ENCODE measurements at regions not wholly inside any gene's neighbourhood (a gene's known extent, or its start where the extent isn't known, plus 50 kb on each side); places are given as distances from the start of the nearest gene placed in this dataset.
A peak's percentile ranks its signal among the peaks of the same experiment; 100 is the strongest.

- no peaks in the 10 kb centered on the region for H3K79me2 ChIP-seq (ENCODE audit: control insufficient read depth, insufficient read depth, low read length, poor library complexity)
- no peak overlapping the region for H3K4ac ChIP-seq (ENCODE audit: low read depth, low read length)
- no peak overlapping the region for H4K91ac ChIP-seq (ENCODE audit: low read depth, low read length)
- no peak overlapping the region for H3K18ac ChIP-seq (ENCODE audit: low read length)
- 100% methylated on average over 1 of the region's 1 CpG for WGBS (ENCODE audit: extremely low coverage, insufficient coverage, insufficient read length)
- H2AFZ ChIP-seq (ENCODE audit: insufficient read depth, low read length, poor library complexity), result no peak overlapping the region
- H3K27ac ChIP-seq (ENCODE audit: low read depth, low read length), result no peak overlapping the region
- H4K8ac ChIP-seq (ENCODE audit: low read depth, low read length), result no peak overlapping the region
- no peaks in the 10 kb centered on the region for H3K36me3 ChIP-seq (ENCODE audit: control insufficient read depth in 1 of 2, insufficient read depth in 2 of 2, low read length in 2 of 2)
- H2BK120ac ChIP-seq (ENCODE audit: insufficient read depth, low read length, poor library complexity), result no peak overlapping the region
- no peak overlapping the region for H3K14ac ChIP-seq (ENCODE audit: low read length)
- H3K4me3 ChIP-seq (ENCODE audit: low read depth, low read length), result no peak overlapping the region
- no peak overlapping the region for H3K23ac ChIP-seq (ENCODE audit: low read length)
- no peaks in the 10 kb centered on the region for H3K4me1 ChIP-seq (ENCODE audit: control insufficient read depth in 1 of 2, insufficient read depth in 2 of 2, low read length in 2 of 2)
- no peak overlapping the region for H2AK5ac ChIP-seq (ENCODE audit: low read length)
- H3K9ac ChIP-seq (ENCODE audit: low read length), result no peak overlapping the region
- H2BK12ac ChIP-seq (ENCODE audit: low read length), result no peak overlapping the region
- H3K9me3 ChIP-seq (ENCODE audit: insufficient read depth, low read depth, low read length), result peaks cover 3% of the 10 kb centered on the region
- no peak for DNase-seq
- H2BK5ac ChIP-seq (ENCODE audit: low read depth, low read length, poor library complexity), result no peak overlapping the region
- no peaks in the 10 kb centered on the region for H3K27me3 ChIP-seq (ENCODE audit: insufficient read depth, low read length)
- H3K4me2 ChIP-seq (ENCODE audit: low read length), result no peak overlapping the region
- H3K79me1 ChIP-seq (ENCODE audit: low read length), result no peaks in the 10 kb centered on the region
- no peak overlapping the region for H4K12ac ChIP-seq (ENCODE audit: low read depth, low read length)
Measured at GRCh38 chr9:29129763-29130162, 1556.5 kb upstream of the C9orf72 start.

GRCh38 chr9:29144476-29144875 is 1571.2 kb upstream of the C9orf72 start:
- Histone ChIP-seq H4K8ac (ENCODE audit: low read depth, low read length) (no peak overlapping the region), H3K36me3 (ENCODE audit: control insufficient read depth in 1 of 2, insufficient read depth in 2 of 2, low read length in 2 of 2) (no peaks in the 10 kb centered on the region), H3K4ac (ENCODE audit: low read depth, low read length) (no peak overlapping the region), H3K14ac (ENCODE audit: low read length) (no peak overlapping the region), H2AFZ (ENCODE audit: insufficient read depth, low read length, poor library complexity) (no peak overlapping the region), H3K18ac (ENCODE audit: low read length) (no peak overlapping the region), H3K27me3 (ENCODE audit: insufficient read depth, low read length) (no peaks in the 10 kb centered on the region), H3K27ac (ENCODE audit: low read depth, low read length) (no peak overlapping the region), H4K91ac (ENCODE audit: low read depth, low read length) (no peak overlapping the region), H3K79me2 (ENCODE audit: control insufficient read depth, insufficient read depth, low read length, poor library complexity) (no peaks in the 10 kb centered on the region), H3K23ac (ENCODE audit: low read length) (no peak overlapping the region), H2BK120ac (ENCODE audit: insufficient read depth, low read length, poor library complexity) (no peak overlapping the region), H3K9ac (ENCODE audit: low read length) (no peak overlapping the region), H2BK12ac (ENCODE audit: low read length) (no peak overlapping the region), H3K4me3 (ENCODE audit: low read depth, low read length) (no peak overlapping the region), H2BK5ac (ENCODE audit: low read depth, low read length, poor library complexity) (no peak overlapping the region), H3K79me1 (ENCODE audit: low read length) (no peaks in the 10 kb centered on the region), H3K9me3 (ENCODE audit: insufficient read depth, low read depth, low read length) (no peaks in the 10 kb centered on the region), H2AK5ac (ENCODE audit: low read length) (no peak overlapping the region), H3K4me1 (ENCODE audit: control insufficient read depth in 1 of 2, insufficient read depth in 2 of 2, low read length in 2 of 2) (no peaks in the 10 kb centered on the region), H3K4me2 (ENCODE audit: low read length) (no peak overlapping the region), H4K12ac (ENCODE audit: low read depth, low read length) (no peak overlapping the region)
- no CpG with 5 or more reads among the region's 1 CpG for WGBS (ENCODE audit: extremely low coverage, insufficient coverage, insufficient read length)
- DNase-seq, result no peak

- no peak overlapping the region for H4K91ac ChIP-seq (ENCODE audit: low read depth, low read length)
- H2AFZ ChIP-seq (ENCODE audit: insufficient read depth, low read length, poor library complexity), result no peak overlapping the region
- H3K27me3 ChIP-seq (ENCODE audit: insufficient read depth, low read length), result no peaks in the 10 kb centered on the region
- no peak overlapping the region for H3K23ac ChIP-seq (ENCODE audit: low read length)
- no peak overlapping the region for H4K12ac ChIP-seq (ENCODE audit: low read depth, low read length)
- H2AK5ac ChIP-seq (ENCODE audit: low read length), result no peak overlapping the region
- no peak overlapping the region for H2BK5ac ChIP-seq (ENCODE audit: low read depth, low read length, poor library complexity)
- H2BK12ac ChIP-seq (ENCODE audit: low read length), result no peak overlapping the region
- no peaks in the 10 kb centered on the region for H3K36me3 ChIP-seq (ENCODE audit: control insufficient read depth in 1 of 2, insufficient read depth in 2 of 2, low read length in 2 of 2)
- H3K9me3 ChIP-seq (ENCODE audit: insufficient read depth, low read depth, low read length), result no peaks in the 10 kb centered on the region
- H3K4me2 ChIP-seq (ENCODE audit: low read length), result no peak overlapping the region
- no peak overlapping the region for H3K18ac ChIP-seq (ENCODE audit: low read length)
- no peak overlapping the region for H3K4me3 ChIP-seq (ENCODE audit: low read depth, low read length)
- no peaks in the 10 kb centered on the region for H3K79me2 ChIP-seq (ENCODE audit: control insufficient read depth, insufficient read depth, low read length, poor library complexity)
- no peak overlapping the region for H4K8ac ChIP-seq (ENCODE audit: low read depth, low read length)
- no peak overlapping the region for H3K27ac ChIP-seq (ENCODE audit: low read depth, low read length)
- H2BK120ac ChIP-seq (ENCODE audit: insufficient read depth, low read length, poor library complexity), result no peak overlapping the region
- H3K14ac ChIP-seq (ENCODE audit: low read length), result no peak overlapping the region
- H3K9ac ChIP-seq (ENCODE audit: low read length), result no peak overlapping the region
- no peaks in the 10 kb centered on the region for H3K4me1 ChIP-seq (ENCODE audit: control insufficient read depth in 1 of 2, insufficient read depth in 2 of 2, low read length in 2 of 2)
- WGBS (ENCODE audit: extremely low coverage, insufficient coverage, insufficient read length), result no CpG with 5 or more reads among the region's 3 CpGs
- no peaks in the 10 kb centered on the region for H3K79me1 ChIP-seq (ENCODE audit: low read length)
- H3K4ac ChIP-seq (ENCODE audit: low read depth, low read length), result no peak overlapping the region
- peak in 1 of 2 donors; percentile 14 for DNase-seq
Measured at GRCh38 chr9:29150606-29151005, 1577.3 kb upstream of the C9orf72 start.

GRCh38 chr9:29160763-29161353 is 1587.6 kb upstream of the C9orf72 start:
- no peak overlapping the region for H4K12ac ChIP-seq (ENCODE audit: low read depth, low read length)
- WGBS (ENCODE audit: extremely low coverage, insufficient coverage, insufficient read length), result no CpG with 5 or more reads among the region's 6 CpGs
- no peak overlapping the region for H3K4ac ChIP-seq (ENCODE audit: low read depth, low read length)
- H3K14ac ChIP-seq (ENCODE audit: low read length), result no peak overlapping the region
- no peak overlapping the region for H3K27ac ChIP-seq (ENCODE audit: low read depth, low read length)
- no peak overlapping the region for H3K4me2 ChIP-seq (ENCODE audit: low read length)
- H4K91ac ChIP-seq (ENCODE audit: low read depth, low read length), result no peak overlapping the region
- H3K23ac ChIP-seq (ENCODE audit: low read length), result no peak overlapping the region
- H3K9me3 ChIP-seq (ENCODE audit: insufficient read depth, low read depth, low read length), result no peaks in the 10 kb centered on the region
- no peaks in the 10 kb centered on the region for H3K79me1 ChIP-seq (ENCODE audit: low read length)
- no peak overlapping the region for H3K4me3 ChIP-seq (ENCODE audit: low read depth, low read length)
- no peak overlapping the region for H2BK5ac ChIP-seq (ENCODE audit: low read depth, low read length, poor library complexity)
- no peaks in the 10 kb centered on the region for H3K27me3 ChIP-seq (ENCODE audit: insufficient read depth, low read length)
- no peak overlapping the region for H2AK5ac ChIP-seq (ENCODE audit: low read length)
- H2AFZ ChIP-seq (ENCODE audit: insufficient read depth, low read length, poor library complexity), result no peak overlapping the region
- no peak for DNase-seq
- no peaks in the 10 kb centered on the region for H3K79me2 ChIP-seq (ENCODE audit: control insufficient read depth, insufficient read depth, low read length, poor library complexity)
- no peaks in the 10 kb centered on the region for H3K36me3 ChIP-seq (ENCODE audit: control insufficient read depth in 1 of 2, insufficient read depth in 2 of 2, low read length in 2 of 2)
- no peak overlapping the region for H2BK12ac ChIP-seq (ENCODE audit: low read length)
- H3K9ac ChIP-seq (ENCODE audit: low read length), result no peak overlapping the region
- H3K4me1 ChIP-seq (ENCODE audit: control insufficient read depth in 1 of 2, insufficient read depth in 2 of 2, low read length in 2 of 2), result no peaks in the 10 kb centered on the region
- H2BK120ac ChIP-seq (ENCODE audit: insufficient read depth, low read length, poor library complexity), result no peak overlapping the region
- H3K18ac ChIP-seq (ENCODE audit: low read length), result no peak overlapping the region
- H4K8ac ChIP-seq (ENCODE audit: low read depth, low read length), result no peak overlapping the region
